Putamen (tissue), 1 donor: ENCODE measurements at regions not wholly inside any gene's neighbourhood (a gene's known extent, or its start where the extent isn't known, plus 50 kb on each side); places are given as distances from the start of the nearest gene placed in this dataset.
"Not testable (repeated sequence)": the region's sequence is repeated elsewhere in the genome, so short reads cannot be mapped to it uniquely, and the experiment has no call there.

Source experiments
- DNase-seq: peaks from one replicate; pipeline ENCODE4 v3.0.0-alpha.2; 2016; ENCODE audit warnings: low spot score

DNA sequence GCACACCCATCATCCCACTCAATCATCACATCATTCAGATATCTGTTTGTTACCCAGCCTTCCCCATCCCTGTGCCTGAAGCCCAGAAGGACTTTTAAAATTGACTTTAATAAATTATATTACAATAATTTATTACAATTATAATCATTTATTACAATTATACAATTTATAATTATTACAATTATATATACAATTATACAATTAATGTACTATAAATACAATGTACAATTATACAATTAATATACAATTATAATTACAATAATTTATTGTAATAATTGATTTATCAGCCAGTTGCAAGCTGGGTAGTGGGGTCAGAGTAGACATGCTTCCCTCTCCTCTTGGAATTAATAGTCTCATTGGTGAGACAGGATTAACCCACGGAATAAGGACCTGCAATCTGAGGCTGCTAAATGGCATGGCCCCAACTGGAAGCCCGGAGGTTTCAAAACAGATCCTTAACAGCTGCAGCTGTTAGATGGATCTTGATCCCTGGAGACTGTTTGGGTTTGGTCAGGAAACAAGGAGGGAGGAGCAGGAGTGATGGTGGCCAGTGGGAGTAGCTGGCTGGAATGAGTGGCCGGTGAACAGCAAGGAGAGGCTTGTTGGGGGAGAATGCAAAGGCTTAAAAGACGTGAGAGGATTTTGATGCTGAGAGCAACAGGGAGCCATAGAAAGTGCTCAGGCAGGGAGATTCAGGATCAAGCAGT, 402.8 kb upstream of the PODXL start:
- DNase-seq: no peak

DNA sequence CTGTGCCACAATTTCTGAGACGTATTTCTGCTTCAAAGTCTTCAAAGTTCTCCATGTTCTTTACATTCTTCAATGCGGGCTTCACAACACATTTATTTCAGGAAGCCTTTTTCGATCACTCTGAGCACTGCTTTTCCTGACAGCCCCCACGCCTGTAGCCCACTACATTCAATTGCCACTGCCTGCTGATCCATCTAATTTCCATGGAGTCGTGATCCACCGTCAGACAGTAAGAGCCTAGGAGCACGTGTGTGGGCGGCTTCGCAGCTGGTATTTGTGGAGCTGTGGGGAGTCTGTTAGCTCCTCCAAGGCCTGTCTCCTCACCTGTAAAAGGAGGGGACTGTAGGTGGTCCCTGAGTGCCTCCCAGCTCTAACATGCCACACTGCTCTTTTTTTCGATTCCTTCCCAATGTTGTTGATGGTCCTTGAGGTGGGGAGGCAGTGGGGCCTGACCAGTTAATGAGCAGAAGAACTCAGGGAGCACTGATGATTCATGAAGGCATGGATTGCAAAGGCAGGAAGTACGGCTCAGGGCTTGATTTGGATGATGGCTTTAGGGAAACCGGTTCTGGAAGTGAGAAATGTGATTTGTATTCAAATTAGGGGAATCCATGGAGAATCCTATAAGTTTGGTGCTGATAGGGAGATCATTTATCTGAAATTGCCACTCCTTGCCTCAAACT, 401.1 kb upstream of the PODXL start:
- peak; percentile 68 for DNase-seq

DNA sequence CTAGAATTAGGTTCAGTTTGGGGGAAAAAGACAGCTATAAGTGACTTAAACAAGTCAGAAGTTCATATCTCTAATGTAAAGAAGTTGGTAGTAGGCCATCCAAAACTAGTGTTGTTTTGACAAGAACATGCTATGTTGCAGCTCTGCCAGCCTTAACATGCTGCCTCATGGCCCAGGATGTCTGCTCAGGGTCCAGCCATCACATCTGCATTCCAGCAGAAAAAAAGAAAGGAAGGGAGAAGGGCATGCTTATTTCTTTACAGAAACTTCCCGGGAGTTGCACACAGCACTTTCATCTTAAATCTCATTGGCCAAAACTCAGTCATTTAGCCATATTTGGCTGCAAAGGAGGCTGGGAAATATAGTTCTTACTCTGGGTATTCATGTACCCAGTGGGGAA, 400.4 kb upstream of the PODXL start:
- DNase-seq: no peak

DNA sequence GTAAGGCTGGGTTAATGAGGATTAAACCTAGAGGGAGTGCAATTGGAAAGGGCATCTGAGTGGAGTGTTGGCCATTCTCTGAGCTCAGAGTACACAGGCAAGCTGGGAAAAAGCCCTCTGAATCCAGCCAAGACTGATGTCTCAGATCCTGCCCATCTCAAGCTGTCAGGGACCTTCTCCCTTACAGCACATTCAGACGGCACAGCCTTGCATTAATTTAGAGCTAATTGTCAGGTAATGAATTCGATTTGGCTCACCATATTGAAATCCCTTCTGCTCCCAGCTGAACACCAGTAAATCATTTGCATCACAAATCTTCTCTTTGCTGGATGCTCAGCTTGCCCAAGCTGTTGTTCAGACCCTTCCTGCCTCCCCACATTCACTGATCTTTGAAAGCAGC, 399.3 kb upstream of the PODXL start:
- no peak for DNase-seq

DNA sequence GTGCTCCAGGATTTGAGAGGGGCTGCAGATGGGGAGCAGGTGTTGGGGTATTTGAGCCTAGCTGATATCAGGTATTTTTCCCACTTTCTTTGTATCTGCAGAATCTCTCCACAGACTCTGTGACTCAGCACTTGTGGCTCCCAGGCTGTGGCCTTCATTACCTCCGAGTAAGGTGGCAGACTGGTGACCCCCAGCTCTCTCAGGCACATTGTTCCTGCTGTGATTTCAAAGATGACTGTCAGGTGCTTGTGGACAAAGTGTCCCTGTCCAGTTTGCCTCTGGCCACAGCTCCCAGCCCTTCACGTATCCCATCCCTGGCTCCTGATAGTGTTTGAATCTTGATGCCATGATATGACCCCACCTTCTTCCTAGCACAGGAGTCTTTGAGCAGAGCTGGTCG, 396.8 kb upstream of the PODXL start:
- DNase-seq: no peak

DNA sequence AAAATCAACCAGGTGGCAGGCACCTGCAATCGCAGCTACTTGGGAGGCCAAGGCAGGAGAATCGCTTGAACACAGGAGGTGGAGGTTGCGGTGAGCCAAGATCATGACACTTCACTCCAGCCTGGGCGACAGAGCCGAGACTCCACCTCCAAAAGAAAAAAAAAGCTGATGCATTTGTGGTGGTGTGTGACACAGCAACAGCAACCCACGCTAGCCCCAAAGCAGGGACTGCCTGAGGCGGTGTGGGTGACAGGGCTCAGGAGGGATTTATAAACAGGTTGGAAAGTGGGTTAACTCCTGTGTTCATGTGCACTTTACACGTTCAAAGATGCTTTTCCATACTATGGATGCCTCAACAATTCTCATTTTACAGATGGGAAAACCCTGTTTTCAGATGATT, 395.9 kb upstream of the PODXL start:
- DNase-seq: peak; percentile 26

DNA sequence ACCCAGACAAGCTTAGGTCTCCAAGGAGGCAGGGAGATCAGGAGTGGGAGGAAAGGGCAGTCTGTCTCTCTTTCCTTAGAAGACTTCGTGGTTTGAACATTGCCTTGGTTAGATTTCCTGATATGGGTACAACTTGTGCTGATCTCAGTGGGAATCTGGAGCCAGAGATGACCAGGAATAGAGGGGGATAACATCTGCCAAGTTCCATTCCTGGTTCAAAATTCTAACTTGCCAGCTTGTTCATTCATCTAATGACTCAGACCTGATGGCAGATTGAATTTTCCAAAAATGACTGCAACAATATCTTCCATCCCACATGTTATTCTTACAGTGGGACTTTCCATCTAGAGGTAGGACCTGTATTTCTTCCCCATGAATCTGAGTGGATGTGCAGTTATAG, 394.3 kb upstream of the PODXL start:
- no peak for DNase-seq

DNA sequence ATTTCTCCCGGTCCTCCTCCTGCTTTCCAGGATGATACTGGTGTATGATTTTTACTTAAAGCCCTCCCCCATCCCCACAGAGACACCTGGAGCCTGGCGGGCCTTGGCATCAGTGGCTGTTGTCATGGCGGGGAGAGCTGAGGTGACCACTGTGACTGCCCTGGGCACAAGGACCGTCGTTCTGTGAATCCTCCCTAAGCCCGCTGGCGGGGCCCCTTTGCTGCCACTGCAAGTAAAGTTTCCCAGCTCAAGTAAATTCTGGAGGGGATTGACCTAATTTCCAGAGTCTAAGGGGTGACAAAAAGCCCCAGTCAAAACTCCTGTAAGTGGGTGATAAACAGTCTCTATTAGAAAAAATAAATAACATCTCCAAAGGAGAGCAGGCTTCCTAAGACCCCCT, 393.2 kb upstream of the PODXL start:
- DNase-seq: no peak

DNA sequence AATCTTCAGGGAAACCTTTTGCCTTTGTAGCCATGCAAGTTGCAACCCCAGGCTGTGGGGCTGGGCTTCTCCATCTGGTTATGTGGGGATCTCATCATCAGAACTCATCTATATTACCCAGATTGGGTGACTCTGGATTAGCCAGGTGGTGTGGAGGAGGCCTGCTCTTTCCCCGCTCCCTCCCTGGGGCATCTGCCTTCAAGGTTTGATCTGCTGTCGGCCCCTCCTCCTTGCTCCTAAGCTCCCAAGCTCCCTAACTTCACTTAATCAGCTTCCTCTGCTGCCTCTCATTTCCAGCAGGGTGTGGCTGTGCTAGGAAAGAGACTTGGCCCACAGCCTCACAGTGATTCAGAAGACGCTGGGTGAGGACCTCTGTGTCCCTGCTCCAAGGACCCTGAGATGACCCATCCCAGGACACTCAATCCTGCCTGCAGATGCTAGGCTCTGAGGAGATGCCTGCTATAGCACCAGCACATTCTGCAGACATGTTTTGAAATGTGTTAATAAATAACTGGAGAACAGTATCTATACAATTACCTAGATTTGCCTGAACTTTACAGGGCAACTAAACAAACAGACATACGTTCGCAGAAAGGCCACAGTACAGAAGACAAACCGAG, 392.1 kb upstream of the PODXL start:
- no peak for DNase-seq

DNA sequence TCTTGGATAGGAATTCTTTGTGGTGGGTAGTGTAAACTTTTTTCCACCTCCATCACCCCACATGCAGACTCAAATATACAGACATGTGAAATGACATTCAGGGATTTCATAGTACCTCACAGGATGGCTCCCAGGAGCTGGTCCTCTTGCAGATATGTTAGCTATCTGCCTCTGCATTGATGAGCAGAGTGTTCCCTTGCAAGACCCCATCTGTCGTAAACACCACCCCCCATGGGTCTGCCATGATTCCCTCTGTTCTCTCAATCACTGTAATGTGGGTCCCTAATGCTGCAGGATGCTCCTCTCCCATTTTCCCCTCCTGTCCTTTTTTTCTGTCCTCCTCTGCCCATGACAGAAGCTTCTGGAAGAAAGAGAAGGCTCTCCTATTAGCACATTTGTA, 391.2 kb upstream of the PODXL start:
- no peak for DNase-seq

DNA sequence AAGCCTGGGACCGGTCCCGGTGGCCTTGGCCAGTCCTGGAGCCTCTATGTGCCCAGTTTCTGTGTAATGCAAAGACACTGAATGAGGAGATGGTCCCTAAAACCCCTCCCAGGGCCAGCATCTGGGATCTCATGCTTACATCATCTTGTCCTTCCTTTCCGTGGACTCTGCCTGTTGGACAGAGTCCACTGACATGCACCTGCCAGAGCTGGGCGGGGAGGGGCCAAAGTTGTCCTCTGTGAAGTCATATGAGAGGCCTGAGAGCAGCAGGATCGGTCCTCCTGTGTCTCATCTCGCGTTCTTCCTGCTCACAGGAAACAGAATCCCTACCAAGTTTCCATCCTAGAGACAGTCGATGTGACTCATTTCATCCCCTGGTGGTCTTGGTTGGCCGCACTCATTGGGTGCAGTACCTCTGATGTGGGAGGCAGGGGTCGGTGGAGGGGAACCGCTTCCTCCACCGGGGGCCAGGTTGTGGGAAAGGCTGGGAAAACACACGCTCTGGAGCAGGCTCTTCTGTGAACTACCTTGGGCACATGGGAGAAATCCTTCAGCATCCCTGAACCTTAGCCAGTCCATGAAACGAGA, 389.6 kb upstream of the PODXL start:
- DNase-seq: no peak

DNA sequence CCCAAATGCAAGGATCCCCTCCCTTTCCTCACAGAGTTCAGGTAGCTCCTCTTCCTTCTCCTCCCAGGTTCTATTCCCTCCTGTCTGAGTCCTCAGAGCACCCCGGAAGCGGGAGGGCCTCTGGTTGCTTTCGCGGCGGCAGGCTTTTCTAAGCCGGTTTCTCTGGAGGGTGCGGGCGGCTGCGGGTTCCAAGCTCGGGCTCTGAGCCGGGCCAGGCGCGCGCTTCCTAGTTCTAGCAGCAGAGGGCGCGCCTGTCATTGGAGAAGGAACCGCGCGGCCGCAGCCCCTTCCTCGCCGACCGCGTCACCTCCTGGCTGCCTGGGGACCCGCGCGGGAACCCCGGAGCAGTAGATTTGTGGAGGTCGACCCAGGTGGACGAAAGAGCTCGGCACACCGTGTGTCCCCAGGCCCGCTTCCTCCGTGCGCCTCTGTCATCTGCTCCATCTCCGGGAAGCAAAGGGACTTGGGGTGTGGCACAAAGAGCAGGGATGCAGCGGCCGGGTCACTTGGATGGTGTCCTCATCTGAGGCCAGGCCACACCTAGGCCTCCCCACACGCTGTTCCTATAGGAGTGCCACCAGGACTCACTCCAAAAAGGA, 389.0 kb upstream of the PODXL start:
- DNase-seq: peak; percentile 32

DNA sequence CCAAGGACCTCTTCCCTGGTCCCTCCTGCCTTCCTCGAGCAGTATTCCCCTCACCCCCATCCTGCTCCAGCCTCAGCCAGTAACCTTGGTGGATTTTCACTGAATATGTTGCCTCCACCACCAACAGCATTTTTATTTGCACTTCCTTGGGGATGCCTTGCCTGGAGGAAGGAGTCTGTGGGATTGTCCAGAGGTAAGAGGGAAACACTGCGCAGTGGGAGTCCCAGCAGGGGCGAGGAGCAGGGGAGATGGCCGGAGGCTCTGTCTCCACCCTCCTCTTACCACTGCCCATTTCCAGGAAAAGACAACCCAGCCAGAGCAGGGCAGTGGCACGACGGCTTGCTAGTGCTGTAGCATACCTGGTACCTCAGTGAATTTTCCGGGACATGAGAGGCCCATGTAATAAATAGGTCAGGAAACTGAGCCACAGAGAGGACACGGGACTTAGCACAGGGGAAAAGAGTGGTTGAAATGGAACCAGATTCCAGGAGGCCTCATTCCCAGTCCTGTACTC, 388.2 kb upstream of the PODXL start:
- no peak for DNase-seq

DNA sequence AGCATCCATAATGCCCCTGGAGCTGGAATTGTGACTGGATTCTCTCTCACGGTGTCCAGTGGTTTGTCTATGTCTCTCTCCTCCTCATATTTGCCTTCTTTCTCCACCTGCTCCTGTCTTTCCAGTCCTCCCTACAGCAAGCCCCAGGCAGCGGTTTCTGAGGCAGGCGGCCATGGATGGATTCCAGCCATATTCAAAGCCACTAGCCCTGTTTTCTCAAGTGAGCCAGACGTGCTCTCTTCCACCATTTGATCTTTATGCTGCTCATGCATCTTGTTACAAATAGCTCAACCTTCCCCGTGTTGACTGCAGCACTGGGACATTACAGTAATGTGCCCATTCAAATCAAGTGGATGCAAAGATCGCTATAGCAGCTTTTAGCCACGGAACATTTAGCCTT, 387.2 kb upstream of the PODXL start:
- no peak for DNase-seq

DNA sequence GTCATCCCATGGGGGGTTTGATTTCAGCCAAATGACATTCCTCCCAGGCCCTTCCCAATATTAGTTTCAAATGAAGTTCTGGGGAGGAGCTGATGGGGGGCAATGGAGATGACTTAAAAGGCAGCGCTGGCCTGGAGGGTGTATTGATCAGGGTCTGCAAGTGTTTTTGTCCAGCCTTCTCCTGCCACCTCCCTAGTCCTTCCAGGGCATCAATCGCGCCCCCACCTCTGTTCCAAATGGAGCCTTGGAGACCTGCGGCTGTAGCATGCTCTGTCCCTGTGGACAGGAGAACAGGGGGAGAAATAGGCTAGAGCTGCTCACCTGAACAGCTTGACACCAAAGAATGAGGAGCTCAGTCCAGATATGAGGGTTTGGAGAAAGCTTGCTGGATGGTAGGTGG, 386.8 kb upstream of the PODXL start:
- DNase-seq: no peak

DNA sequence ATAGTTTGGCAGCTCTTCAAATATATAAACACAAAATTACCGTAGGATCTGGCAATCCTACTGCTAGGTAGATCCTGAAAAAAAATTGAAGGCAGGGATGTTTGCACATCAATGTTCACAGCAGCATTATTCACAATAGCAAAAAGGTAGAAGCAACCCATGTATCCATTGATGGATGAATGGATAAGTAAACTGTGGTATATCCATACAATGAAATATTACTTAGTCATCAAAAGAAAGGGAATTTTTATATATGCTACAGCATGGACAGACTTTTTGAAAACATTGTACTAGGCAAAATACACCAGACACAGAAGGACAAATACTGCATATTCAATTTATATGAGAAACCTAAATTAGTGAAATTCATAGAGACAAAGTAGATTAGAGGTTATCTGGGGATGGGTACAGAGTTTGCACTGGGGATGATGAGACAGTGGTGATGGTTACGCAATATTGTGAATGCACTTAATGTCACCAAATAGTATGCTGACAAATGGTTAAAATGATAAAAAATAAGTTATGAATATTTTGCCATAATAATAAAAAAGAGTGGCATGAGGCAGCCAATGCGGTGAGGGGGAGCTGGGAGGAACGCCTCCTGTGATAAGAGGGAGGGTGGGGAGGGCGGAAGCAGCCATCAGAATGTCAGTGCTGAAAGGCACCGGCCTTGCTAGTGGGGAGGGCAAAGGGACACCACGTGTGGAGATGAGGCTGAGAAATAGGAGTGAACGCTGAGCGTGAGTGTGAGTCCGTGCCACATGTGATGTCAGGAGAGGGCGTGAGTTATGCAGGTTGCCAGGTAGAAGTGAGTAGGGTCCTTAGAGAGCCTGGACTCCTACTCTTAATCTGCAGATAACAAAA, 386.1 kb upstream of the PODXL start:
- no peak for DNase-seq

DNA sequence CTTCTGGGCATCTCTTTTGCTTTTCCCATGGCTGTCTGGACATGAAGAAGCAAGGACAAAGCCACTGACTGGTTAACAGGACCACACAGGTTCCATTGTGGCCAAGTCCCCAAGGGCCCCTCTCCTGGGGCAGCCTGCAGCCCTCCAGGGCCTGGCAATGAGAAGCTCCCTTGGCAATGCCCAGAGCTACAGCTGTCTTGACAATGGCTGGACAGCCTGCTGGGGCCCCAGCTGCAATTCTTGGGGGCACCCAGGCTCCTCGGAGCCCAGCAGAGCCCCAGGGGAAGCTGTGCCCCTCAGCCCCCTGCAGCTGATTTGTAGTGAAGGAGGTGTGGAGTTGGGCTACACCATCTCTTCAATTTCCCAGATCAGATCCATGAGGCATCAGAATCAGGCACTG, 384.9 kb upstream of the PODXL start:
- no peak for DNase-seq

DNA sequence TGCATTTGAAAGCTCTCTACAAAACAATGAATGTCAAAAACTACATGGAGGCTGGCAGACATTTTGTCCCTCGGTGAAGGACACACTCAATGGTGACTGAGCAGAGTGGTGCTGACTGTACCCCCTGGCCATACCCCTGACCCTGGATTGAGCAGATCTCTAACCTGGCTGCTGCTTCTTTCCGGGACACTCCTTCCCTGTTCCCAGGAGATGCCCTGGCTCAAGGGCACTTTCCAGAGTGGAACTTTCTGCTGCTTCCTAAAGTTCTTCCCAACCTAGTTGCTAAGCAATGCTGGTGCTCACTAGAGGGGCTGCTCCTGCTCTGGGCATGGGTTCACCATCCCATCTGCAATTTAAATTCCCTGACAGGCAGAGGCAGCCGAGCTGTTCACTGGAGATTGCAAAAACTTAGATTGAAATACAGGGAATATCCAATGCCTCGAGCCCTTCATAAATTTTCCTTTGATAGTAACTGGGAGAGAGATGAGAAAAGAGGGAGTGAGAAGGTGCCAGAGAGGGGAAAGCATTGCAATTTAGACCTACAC, 384.3 kb upstream of the PODXL start:
- no peak for DNase-seq

DNA sequence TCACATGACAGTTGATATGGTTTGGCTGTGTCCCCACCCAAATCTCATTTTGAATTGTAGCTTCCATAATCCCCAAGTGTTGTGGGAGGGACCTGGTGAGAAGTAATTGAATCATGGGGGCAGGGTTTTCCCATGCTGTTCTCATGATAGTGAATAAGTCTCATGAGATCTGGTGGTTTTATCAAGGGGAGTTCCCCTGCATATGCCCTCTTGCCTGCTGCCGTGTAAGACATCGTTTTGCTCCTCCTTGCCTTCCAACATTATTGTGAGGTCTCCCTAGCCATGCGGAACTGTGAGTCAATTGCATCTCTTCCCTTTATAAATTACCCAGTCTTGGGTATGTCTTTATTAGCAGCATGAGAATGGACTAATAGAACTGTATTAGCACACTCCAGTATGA, 382.4 kb upstream of the PODXL start:
- not testable (repeated sequence) for DNase-seq

DNA sequence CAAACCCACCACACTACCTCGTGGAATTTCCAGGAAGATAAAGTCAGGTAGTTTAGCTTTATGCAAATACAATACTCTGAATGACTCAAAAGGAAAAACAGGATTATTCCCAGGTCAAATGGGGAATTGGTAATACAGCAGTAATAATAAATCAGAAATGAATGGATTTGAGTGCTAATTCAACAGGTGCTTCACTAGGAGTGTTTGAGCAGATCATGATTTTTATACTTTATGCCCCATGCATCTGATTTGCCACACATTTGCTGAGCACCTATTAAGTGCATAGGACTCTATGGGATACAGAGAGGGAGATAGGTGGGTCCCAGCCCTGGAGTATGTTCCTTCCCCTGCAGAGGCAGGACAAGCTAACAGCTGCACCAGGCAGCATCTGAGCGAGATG, 381.4 kb upstream of the PODXL start:
- DNase-seq: no peak

DNA sequence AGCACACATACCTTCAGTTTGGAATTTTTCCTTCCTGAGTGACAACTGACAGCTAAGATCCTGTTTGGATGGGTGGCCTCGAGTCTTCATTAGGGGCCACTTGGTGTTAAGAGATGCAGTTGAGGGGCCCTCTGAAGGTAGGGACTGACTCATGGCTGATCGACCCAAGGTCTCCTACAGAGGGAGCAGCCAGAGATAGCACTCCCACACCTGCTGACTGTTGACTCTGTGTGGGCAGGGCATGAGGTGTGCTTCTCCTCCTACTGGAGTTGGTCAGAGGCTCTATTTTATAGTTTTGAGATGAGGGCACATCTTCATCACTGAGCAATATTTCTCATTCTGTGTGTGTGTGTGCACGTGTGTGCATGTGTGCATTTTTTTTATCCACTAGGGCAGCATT, 378.8 kb upstream of the PODXL start:
- DNase-seq: no peak
